Neural cell (in vitro differentiated cells): ENCODE measurements at regions not wholly inside any gene's neighbourhood (a gene's known extent, or its start where the extent isn't known, plus 50 kb on each side); places are given as distances from the start of the nearest gene placed in this dataset.

Source experiments
- H2AFZ ChIP-seq: fragments of 200-600, 300-800 bp; sonication (generic), shearing (Covaris generic); 2 replicates; pipeline ENCODE4 v1.6.0; 2014; ENCODE audit warnings: low read depth, mild to moderate bottlenecking, antibody characterized with exemption, low read length, moderate library complexity
- H3F3A ChIP-seq: fragments of 200-600 bp; shearing (Covaris generic); 2 replicates; pipeline ENCODE4 v1.6.1; 2016; ENCODE audit warnings: mild to moderate bottlenecking, moderate library complexity, mixed read lengths, antibody characterized with exemption, low read length; ENCODE audit not compliant: insufficient read depth, poor library complexity, severe bottlenecking
- H3K27ac ChIP-seq: fragments of 200-600, 300-800 bp; sonication (generic), shearing (Covaris generic); 2 replicates; pipeline ENCODE4 v1.5.1; 2014; ENCODE audit warnings: mild to moderate bottlenecking, low read length, moderate library complexity
- H3K27me3 ChIP-seq: fragments of 300-800, 200-600 bp; sonication (generic), shearing (Covaris generic); 2 replicates; pipeline ENCODE4 v1.6.0; 2014; ENCODE audit warnings: mild to moderate bottlenecking, low read depth, low read length, moderate library complexity; ENCODE audit not compliant: insufficient read depth
- H3K36me3 ChIP-seq: fragments of 300-800, 200-600 bp; sonication (generic), shearing (Covaris generic); 2 replicates; pipeline ENCODE4 v1.5.1; 2014; ENCODE audit warnings: mild to moderate bottlenecking, antibody characterized with exemption, low read length, moderate library complexity; ENCODE audit not compliant: insufficient read depth
- H3K4me2 ChIP-seq: fragments of 300-800, 200-600 bp; sonication (generic), shearing (Covaris generic); 2 replicates; pipeline ENCODE4 v1.6.0; 2014; ENCODE audit warnings: mild to moderate bottlenecking, low read length
- H3K4me3 ChIP-seq: fragments of 300-800, 200-600 bp; sonication (generic), shearing (Covaris generic); 2 replicates; pipeline ENCODE4 v1.5.1; 2014; ENCODE audit warnings: mild to moderate bottlenecking, low read length, moderate library complexity
- H3K79me2 ChIP-seq: fragments of 200-600 bp; shearing (Covaris generic); replicated peaks from 2 replicates; pipeline ENCODE4 v1.6.0; 2014; ENCODE audit warnings: mild to moderate bottlenecking, low read length, moderate library complexity; ENCODE audit not compliant: insufficient read depth
- H3K9ac ChIP-seq: fragments of 300-800, 200-600 bp; sonication (generic), shearing (Covaris generic); 2 replicates; pipeline ENCODE4 v1.6.1; 2016; ENCODE audit warnings: mild to moderate bottlenecking, low read length, mixed read lengths
- H3K9me2 ChIP-seq: fragments of 200-600 bp; shearing (Covaris generic); 2 replicates; pipeline ENCODE4 v1.6.1; 2016; ENCODE audit warnings: mild to moderate bottlenecking, low read length, mixed read lengths; ENCODE audit not compliant: insufficient read depth
- H3K9me3 ChIP-seq: fragments of 200-600, 300-800 bp; sonication (generic), shearing (Covaris generic); 2 replicates; pipeline ENCODE4 v1.6.1; 2016; ENCODE audit warnings: mild to moderate bottlenecking, mixed run types, low read length, moderate library complexity, mixed read lengths
- H4K20me1 ChIP-seq: fragments of 200-600 bp; shearing (Covaris generic); 2 replicates; pipeline ENCODE4 v1.6.1; 2016; ENCODE audit warnings: mild to moderate bottlenecking, mixed run types; ENCODE audit not compliant: insufficient read depth
- EP300 ChIP-seq: fragments of 450-650 bp; conservative IDR thresholded peaks from 2 replicates; pipeline ENCODE4 v1.6.1; 2014; ENCODE audit warnings: antibody characterized with exemption, mild to moderate bottlenecking, moderate library complexity; ENCODE audit not compliant: poor library complexity, severe bottlenecking
- EZH2 ChIP-seq: fragments of 200-600, 300-800 bp; shearing (Covaris generic), sonication (generic); IDR thresholded peaks from 2 replicates; pipeline ENCODE4 v1.6.1; 2014; ENCODE audit warnings: antibody characterized with exemption, low read length, borderline replicate concordance, mild to moderate bottlenecking; ENCODE audit not compliant: insufficient read depth, poor library complexity, severe bottlenecking
- MXI1 ChIP-seq: fragments of 450-650 bp; conservative IDR thresholded peaks from 2 replicates; pipeline ENCODE4 v1.6.1; 2014; ENCODE audit warnings: antibody characterized with exemption, mild to moderate bottlenecking; ENCODE audit not compliant: poor library complexity, severe bottlenecking
- POLR2AphosphoS5 ChIP-seq: IDR thresholded peaks from 2 replicates; pipeline ENCODE4 v1.6.1; 2012
- RAD21 ChIP-seq: fragments of 450-650 bp; conservative IDR thresholded peaks from 2 replicates; pipeline ENCODE4 v1.6.1; 2014; ENCODE audit warnings: antibody characterized with exemption, mild to moderate bottlenecking, moderate library complexity
- SMC3 ChIP-seq: fragments of 450-650 bp; conservative IDR thresholded peaks from 2 replicates; pipeline ENCODE4 v1.6.1; 2014; ENCODE audit warnings: antibody characterized with exemption, mild to moderate bottlenecking, moderate library complexity; ENCODE audit not compliant: poor library complexity
- TAF1 ChIP-seq: IDR thresholded peaks from 2 replicates; pipeline ENCODE4 v1.6.1; 2012; ENCODE audit warnings: low read depth
- TF ChIP-seq, protein P1 (sequence below): IDR thresholded peaks from 2 replicates; pipeline ENCODE4 v1.6.1; 2012; ENCODE audit warnings: borderline replicate concordance
- TF ChIP-seq, protein P2 (sequence below): fragments of 450-650 bp; IDR thresholded peaks from 2 replicates; pipeline ENCODE4 v1.5.1; 2014; ENCODE audit warnings: antibody characterized with exemption, mild to moderate bottlenecking, moderate library complexity; ENCODE audit not compliant: poor library complexity, severe bottlenecking

DNA sequence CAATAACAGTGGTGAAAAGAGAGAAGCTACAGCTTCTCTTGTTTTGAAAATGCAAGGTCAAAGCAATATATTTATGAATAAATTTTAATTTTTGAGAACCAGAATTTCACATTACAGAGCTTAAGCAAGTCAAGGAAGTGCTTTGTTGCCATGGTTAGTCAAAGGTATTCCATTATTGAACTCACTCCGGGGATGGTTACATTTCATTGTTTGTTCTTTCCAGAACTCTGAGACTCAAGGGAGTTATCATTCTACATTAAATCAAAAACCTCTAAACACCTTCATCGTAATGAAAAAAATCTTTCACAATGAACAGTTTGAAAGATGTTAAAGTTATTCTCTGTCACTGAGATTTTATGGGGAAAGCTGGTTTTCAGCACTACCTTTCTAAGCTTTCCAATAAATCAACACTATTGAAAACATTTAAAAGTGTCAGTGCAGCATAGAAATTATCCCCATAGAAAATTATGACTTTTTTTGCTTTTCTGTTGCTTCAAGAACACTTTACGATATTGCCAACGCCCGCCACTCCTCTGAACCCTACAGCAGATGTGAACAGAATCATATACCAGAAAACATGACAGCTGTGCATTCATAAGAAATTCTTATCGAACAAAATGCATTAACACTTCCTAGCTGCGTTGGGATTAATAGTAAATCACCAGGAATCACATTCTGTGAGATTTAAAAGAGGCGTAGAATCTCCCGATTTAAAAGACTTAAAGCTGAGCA is 83.0 kb downstream of the OTOL1 start:
- Histone ChIP-seq H3K27ac (no peak overlapping the region), H3F3A (peaks cover 5% of the 10 kb centered on the region), H3K9me3 (no peaks in the 10 kb centered on the region), H4K20me1 (no peaks in the 10 kb centered on the region), H3K9ac (no peak overlapping the region), H2AFZ (no peak overlapping the region), H3K36me3 (no peaks in the 10 kb centered on the region), H3K9me2 (no peaks in the 10 kb centered on the region), H3K4me3 (no peak overlapping the region), H3K4me2 (no peak overlapping the region), H3K27me3 (no peaks in the 10 kb centered on the region), H3K79me2 (no peaks in the 10 kb centered on the region)
- TF ChIP-seq MXI1 (no peak), SMC3 (no peak), EZH2 (no peak), TAF1 (no peak), RAD21 (no peak), EP300 (no peak), POLR2AphosphoS5 (no peak)
- TF ChIP-seq, protein P1, sequence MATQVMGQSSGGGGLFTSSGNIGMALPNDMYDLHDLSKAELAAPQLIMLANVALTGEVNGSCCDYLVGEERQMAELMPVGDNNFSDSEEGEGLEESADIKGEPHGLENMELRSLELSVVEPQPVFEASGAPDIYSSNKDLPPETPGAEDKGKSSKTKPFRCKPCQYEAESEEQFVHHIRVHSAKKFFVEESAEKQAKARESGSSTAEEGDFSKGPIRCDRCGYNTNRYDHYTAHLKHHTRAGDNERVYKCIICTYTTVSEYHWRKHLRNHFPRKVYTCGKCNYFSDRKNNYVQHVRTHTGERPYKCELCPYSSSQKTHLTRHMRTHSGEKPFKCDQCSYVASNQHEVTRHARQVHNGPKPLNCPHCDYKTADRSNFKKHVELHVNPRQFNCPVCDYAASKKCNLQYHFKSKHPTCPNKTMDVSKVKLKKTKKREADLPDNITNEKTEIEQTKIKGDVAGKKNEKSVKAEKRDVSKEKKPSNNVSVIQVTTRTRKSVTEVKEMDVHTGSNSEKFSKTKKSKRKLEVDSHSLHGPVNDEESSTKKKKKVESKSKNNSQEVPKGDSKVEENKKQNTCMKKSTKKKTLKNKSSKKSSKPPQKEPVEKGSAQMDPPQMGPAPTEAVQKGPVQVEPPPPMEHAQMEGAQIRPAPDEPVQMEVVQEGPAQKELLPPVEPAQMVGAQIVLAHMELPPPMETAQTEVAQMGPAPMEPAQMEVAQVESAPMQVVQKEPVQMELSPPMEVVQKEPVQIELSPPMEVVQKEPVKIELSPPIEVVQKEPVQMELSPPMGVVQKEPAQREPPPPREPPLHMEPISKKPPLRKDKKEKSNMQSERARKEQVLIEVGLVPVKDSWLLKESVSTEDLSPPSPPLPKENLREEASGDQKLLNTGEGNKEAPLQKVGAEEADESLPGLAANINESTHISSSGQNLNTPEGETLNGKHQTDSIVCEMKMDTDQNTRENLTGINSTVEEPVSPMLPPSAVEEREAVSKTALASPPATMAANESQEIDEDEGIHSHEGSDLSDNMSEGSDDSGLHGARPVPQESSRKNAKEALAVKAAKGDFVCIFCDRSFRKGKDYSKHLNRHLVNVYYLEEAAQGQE, result no peak
- TF ChIP-seq, protein P2, sequence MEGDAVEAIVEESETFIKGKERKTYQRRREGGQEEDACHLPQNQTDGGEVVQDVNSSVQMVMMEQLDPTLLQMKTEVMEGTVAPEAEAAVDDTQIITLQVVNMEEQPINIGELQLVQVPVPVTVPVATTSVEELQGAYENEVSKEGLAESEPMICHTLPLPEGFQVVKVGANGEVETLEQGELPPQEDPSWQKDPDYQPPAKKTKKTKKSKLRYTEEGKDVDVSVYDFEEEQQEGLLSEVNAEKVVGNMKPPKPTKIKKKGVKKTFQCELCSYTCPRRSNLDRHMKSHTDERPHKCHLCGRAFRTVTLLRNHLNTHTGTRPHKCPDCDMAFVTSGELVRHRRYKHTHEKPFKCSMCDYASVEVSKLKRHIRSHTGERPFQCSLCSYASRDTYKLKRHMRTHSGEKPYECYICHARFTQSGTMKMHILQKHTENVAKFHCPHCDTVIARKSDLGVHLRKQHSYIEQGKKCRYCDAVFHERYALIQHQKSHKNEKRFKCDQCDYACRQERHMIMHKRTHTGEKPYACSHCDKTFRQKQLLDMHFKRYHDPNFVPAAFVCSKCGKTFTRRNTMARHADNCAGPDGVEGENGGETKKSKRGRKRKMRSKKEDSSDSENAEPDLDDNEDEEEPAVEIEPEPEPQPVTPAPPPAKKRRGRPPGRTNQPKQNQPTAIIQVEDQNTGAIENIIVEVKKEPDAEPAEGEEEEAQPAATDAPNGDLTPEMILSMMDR, result no peak

DNA sequence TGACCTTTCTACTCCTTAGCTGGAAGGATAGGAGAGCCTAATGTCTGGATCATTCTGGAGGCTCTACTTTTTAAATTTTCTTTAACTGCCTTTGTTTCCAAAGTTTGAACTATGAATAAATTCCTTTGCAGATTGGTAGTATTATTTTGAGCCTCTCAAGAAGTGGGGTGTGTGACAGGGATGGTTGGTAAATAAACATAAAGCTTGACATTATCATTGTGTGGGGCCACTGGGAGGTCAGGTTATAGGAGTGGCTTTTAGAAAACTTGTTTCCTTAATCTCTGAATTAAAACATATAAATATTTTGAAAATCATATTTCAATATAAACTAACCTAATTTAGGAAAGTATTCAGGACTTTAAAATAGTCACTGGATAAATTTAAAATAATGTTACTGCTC is 89.3 kb downstream of the OTOL1 start:
- no peaks in the 10 kb centered on the region for H3K27me3 ChIP-seq
- no peak overlapping the region for H2AFZ ChIP-seq
- no peaks in the 10 kb centered on the region for H3K79me2 ChIP-seq
- H3K9me2 ChIP-seq, result no peaks in the 10 kb centered on the region
- H3K4me3 ChIP-seq, result no peak overlapping the region
- no peaks in the 10 kb centered on the region for H3F3A ChIP-seq
- H3K9me3 ChIP-seq, result peaks cover 9% of the 10 kb centered on the region
- no peaks in the 10 kb centered on the region for H4K20me1 ChIP-seq
- no peak overlapping the region for H3K9ac ChIP-seq
- no peak overlapping the region for H3K4me2 ChIP-seq
- no peak overlapping the region for H3K27ac ChIP-seq
- TF ChIP-seq EP300 (no peak), TAF1 (no peak), RAD21 (no peak)
- TF ChIP-seq, protein P2, result no peak
- H3K36me3 ChIP-seq, result no peaks in the 10 kb centered on the region
